ENCODE measurements at regions not wholly inside any gene's neighbourhood (a gene's known extent, or its start where the extent isn't known, plus 50 kb on each side); places are given as distances from the start of the nearest gene placed in this dataset.

GRCh38 chr9:10729213-10729612, 116.4 kb upstream of the PTPRD start:
- Mint-ChIP-seq H3K27me3 (no peaks in the 10 kb centered on the region), H3K9me3 (ENCODE audit: insufficient read depth) (peaks cover 2% of the 10 kb centered on the region), H3K4me1 (no peaks in the 10 kb centered on the region), H3K4me3 (no peak overlapping the region), H3K27ac (no peak overlapping the region)
- CTCF ChIA-PET = no interaction called here
- H3K79me2 ChIP-seq (ENCODE audit: control insufficient read depth, insufficient read depth, low read length) = no peaks in the 10 kb centered on the region
- no peak overlapping the region for H3K4me2 ChIP-seq (replicated peaks; ENCODE audit: low read depth, low read length, poor library complexity, severe bottlenecking)
- H3K9me3 ChIP-seq (ENCODE audit: control extremely low read depth in 1 of 3, control insufficient read depth in 2 of 3, insufficient read depth in 1 of 3, low read length in 2 of 3) = no peaks in the 10 kb centered on the region
- intact Hi-C loops (cut with micrococcal nuclease) = no loop called here
- no peaks in the 10 kb centered on the region for H3K27me3 ChIP-seq (replicated peaks in 1 of 4; ENCODE audit: control extremely low read depth in 1 of 4, control insufficient read depth in 3 of 4, insufficient read depth in 4 of 4, low read length in 3 of 4)
- no peak for DNase-seq
- TF ChIP-seq EZH2 (IDR thresholded peaks at IDR 0.05; ENCODE audit: borderline replicate concordance, insufficient read depth, low read depth, low read length, poor library complexity, severe bottlenecking) = no peak
- no peak for TF ChIP-seq CTCF (IDR thresholded peaks at IDR 0.05)
- no peak overlapping the region for H3K4me3 ChIP-seq (ENCODE audit: control extremely low read depth in 1 of 5, extremely low read depth in 1 of 5, insufficient read depth in 1 of 5, low read depth in 2 of 5, low read length in 4 of 5)
- H3K9ac ChIP-seq (ENCODE audit: low read length) = no peak overlapping the region
- H2AFZ ChIP-seq (ENCODE audit: insufficient read depth, low read depth, low read length, poor library complexity, severe bottlenecking) = no peak overlapping the region
- no peaks in the 10 kb centered on the region for H4K20me1 ChIP-seq (ENCODE audit: control insufficient read depth, insufficient read depth, low read length, poor library complexity, severe bottlenecking)
- no peak for ATAC-seq (ENCODE audit: low read depth)
- H3K4me1 ChIP-seq (ENCODE audit: control insufficient read depth in 2 of 2, insufficient read depth in 2 of 2, low read length in 2 of 2) = no peaks in the 10 kb centered on the region
- no peaks in the 10 kb centered on the region for H3K36me3 ChIP-seq (replicated peaks in 1 of 2; ENCODE audit: control extremely low read depth in 1 of 2, control insufficient read depth in 1 of 2, extremely low read depth in 1 of 2, insufficient read depth in 2 of 2, low read length in 1 of 2)
- POLR2A ChIA-PET = no interaction called here
- H3K27ac ChIP-seq (ENCODE audit: low read length in 2 of 2) = no peak overlapping the region

GRCh38 chr9:10744669-10745068, 131.9 kb upstream of the PTPRD start:
- POLR2A ChIA-PET = no interaction called here

More at GRCh38 chr9:10744669-10745068, 131.9 kb upstream of the PTPRD start:
- ATAC-seq (ENCODE audit: low read depth) (no peak), DNase-seq (no peak)
- no peak overlapping the region for H3K27ac Mint-ChIP-seq
- TF ChIP-seq CTCF (IDR thresholded peaks at IDR 0.05) (no peak), EZH2 (IDR thresholded peaks at IDR 0.05; ENCODE audit: borderline replicate concordance, insufficient read depth, low read depth, low read length, poor library complexity, severe bottlenecking) (no peak)
- no peaks in the 10 kb centered on the region for H3K36me3 ChIP-seq (replicated peaks in 1 of 2; ENCODE audit: control extremely low read depth in 1 of 2, control insufficient read depth in 1 of 2, extremely low read depth in 1 of 2, insufficient read depth in 2 of 2, low read length in 1 of 2)
- no peaks in the 10 kb centered on the region for H3K27me3 Mint-ChIP-seq
- H3K79me2 ChIP-seq (ENCODE audit: control insufficient read depth, insufficient read depth, low read length) = no peaks in the 10 kb centered on the region
- H3K4me1 ChIP-seq (ENCODE audit: control insufficient read depth in 2 of 2, insufficient read depth in 2 of 2, low read length in 2 of 2) = no peaks in the 10 kb centered on the region
- 86% methylated on average over 2 of the region's 2 CpGs for WGBS (ENCODE audit: insufficient coverage)
- no peaks in the 10 kb centered on the region for H3K4me1 Mint-ChIP-seq
- no peak overlapping the region for H3K4me2 ChIP-seq (replicated peaks; ENCODE audit: low read depth, low read length, poor library complexity, severe bottlenecking)
- no peak overlapping the region for H3K27ac ChIP-seq (ENCODE audit: low read length in 2 of 2)
- no peak overlapping the region for H3K4me3 ChIP-seq (ENCODE audit: control extremely low read depth in 1 of 5, extremely low read depth in 1 of 5, insufficient read depth in 1 of 5, low read depth in 2 of 5, low read length in 4 of 5)
- no peak overlapping the region for H2AFZ ChIP-seq (ENCODE audit: insufficient read depth, low read depth, low read length, poor library complexity, severe bottlenecking)
- no peak overlapping the region for H3K4me3 Mint-ChIP-seq
- H3K9me3 ChIP-seq (ENCODE audit: control extremely low read depth in 1 of 3, control insufficient read depth in 2 of 3, insufficient read depth in 1 of 3, low read length in 2 of 3) = no peaks in the 10 kb centered on the region
- H3K9me3 Mint-ChIP-seq (ENCODE audit: insufficient read depth) = peaks cover 6% of the 10 kb centered on the region
- intact Hi-C loops (cut with micrococcal nuclease) = no loop called here
- H4K20me1 ChIP-seq (ENCODE audit: control insufficient read depth, insufficient read depth, low read length, poor library complexity, severe bottlenecking) = no peaks in the 10 kb centered on the region
- H3K27me3 ChIP-seq (replicated peaks in 1 of 4; ENCODE audit: control extremely low read depth in 1 of 4, control insufficient read depth in 3 of 4, insufficient read depth in 4 of 4, low read length in 3 of 4) = no peaks in the 10 kb centered on the region
- CTCF ChIA-PET = no interaction called here
- no peak overlapping the region for H3K9ac ChIP-seq (ENCODE audit: low read length)

Measured in B cell (primary cell).